GM21529 (cell line): ENCODE measurements at regions not wholly inside any gene's neighbourhood (a gene's known extent, or its start where the extent isn't known, plus 50 kb on each side); places are given as distances from the start of the nearest gene placed in this dataset.
A peak's percentile ranks its signal among the peaks of the same experiment; 100 is the strongest.
"Not testable (repeated sequence)": the region's sequence is repeated elsewhere in the genome, so short reads cannot be mapped to it uniquely, and the experiment has no call there.

ENCODE experiments used
- ATAC-seq: cut with Tn5 transposase; IDR thresholded peaks from one replicate; pipeline ENCODE4 v1.9.1; 2021; ENCODE audit not compliant: unreplicated experiment

DNA sequence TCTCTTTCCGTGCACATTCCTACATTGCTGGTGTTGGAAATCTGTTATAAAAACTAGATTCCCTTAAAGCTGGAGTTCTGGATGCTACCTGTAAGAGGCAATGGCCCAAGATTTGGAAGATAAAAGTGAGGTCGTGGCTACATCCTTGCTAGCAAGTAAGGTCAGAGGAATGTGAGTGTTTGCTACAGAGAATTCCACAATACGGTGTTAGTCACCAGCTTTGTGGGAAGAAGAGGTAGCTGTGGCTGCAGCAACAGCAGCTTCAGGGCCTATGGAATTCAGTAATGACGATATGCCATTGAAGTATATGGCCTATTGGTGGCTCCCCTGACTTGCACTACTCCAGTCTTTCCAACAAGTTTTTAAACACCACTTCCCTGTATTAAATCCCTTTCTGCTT is 227.7 kb upstream of the TMEM260 start:
- ATAC-seq, result no peak

DNA sequence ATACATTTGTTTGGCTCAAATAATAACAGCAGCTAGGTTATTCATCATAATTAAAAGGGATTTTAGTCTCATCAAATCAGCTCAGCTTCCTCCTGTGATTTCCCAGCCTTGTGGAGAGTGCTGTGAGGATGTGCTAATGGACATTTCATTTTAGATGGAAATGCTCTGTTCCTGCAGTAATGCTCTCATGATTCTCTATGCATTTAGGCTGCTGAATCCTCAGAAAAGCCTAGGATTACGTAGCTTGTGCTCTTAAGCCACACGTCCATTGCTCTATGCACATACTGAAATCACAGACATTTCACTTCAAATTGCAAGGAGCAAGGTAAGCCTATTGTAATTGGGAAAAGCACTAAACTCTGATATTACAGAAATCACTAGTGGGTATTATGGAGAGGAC is 226.6 kb upstream of the TMEM260 start:
- no peak for ATAC-seq

DNA sequence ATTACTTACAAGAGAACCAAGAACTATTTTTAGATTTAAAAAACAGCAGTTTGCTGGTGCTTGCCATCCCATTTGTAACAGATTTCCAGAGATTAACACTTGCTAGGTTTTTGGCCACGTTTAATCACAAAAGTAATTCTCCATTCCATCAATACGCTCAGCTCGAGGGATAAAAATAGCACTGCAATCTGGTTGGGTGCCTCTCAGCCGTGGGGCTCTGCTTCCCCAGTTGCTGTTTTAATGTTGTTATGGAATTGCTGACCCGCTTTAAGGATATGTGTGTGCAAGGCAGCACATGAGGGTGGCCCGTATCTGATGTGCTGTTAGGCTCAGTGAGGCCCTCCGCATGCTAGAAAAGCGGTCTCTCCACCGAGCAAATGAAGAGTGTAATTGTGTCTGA is 222.2 kb upstream of the TMEM260 start:
- no peak for ATAC-seq

DNA sequence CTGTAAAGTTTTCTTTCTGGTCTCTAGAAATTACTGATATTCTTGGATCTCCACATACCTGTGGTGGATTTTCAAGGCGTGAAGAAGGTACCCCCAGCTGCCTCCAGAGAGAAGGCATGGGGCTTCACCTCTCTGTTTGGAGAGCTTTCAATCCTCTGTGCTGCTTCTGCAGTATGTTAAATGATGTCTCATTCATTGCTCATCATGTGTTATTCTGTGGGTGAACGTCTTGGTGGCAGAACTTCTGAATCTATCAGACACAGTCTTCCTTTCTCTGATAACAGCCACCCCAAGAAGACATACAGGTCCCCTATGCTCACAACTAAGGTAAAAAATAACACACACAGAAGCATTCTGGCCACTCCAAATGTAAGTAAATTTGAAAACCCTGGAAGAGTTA is 221.3 kb upstream of the TMEM260 start:
- no peak for ATAC-seq

DNA sequence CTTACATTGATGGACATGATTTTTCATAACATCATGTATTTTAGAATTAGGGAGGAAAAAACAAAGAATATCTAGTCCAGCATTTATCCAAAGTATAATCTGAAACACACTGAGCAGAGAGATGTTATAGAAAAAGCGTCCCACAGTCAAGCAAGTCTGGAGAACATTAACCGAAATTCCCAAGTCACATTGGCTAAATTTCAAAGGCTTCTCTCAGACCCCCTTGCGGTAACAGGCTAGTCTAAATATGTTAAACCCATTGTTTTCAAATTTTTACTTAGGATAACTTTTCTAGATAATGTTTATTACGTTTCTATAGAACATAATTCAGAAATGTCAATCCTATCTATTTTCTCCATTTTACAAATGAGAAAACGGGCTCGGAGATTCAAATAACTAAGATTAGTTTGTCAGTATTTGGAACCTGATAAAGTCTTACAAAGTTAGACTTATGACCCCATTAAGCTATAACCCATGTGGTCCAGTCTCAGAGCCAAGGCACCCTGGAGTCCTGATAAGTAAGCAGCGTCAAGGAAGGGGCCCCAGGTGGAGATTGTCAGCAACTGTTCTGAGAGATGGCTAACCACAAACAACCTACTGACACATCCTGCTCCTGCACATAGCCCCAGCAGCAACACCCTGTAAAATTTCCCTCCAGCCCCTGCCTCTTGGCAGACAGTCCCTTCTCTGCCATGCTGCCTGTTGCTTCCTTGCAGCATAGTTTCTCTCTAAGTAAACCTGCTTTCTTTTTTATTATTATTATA is 220.6 kb upstream of the TMEM260 start:
- peak; percentile 61 for ATAC-seq

DNA sequence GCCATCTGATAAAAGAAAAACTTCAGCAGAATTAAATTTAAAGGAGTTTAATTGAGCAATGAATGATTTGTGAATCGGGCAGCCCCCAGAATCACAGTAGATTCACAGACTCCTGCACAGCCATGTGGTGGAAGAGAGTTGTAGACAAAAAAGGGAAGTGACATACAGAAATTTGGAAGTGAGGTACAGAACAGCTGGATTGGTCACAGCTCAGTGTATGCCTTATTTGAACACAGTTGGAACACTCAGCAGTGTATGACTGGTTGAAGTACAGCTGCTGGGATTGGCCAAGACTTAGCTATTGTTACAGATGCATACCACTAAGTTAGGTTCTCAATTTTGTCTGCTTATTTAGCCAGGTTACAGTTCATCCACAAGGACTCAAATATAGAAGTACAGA is 213.9 kb upstream of the TMEM260 start:
- ATAC-seq, result not testable (repeated sequence)

DNA sequence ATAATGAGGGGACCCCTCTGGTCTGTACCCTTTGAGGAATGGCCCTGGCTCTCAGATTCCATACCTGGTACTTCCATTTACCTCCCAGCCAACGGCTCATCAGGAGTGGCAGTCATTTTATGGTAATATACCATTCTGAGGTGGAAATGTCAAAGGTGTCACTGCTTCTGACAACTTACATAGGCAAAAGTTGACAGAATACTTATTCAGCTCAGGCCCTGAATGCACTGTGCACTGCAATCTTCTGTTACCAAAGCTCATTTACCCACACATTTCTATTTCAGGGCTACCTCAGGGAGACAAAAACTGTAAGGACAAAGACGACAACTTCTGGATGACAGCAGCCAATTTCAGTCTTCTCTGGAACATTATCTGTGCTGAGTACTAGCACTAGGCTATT is 212.2 kb upstream of the TMEM260 start:
- ATAC-seq, result no peak

DNA sequence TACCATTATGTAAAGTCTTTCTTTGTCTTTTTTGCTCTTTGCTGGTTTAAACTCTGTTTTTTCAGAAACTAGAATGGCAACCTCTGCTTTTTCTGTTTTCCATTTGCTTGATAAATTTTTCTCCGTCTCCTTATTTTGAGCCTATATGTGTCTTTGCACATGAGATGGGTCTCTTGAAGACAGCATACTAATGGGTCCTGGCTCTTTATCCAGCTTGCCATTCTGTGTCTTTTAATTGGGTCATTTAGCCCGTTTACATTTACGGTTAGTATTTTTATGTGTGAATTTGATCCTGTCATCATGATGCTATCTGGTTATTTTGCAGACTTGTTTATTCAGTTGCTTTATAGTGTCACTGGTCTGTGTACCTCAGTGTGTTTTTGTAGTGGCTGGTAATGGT is 207.9 kb upstream of the TMEM260 start:
- no peak for ATAC-seq

DNA sequence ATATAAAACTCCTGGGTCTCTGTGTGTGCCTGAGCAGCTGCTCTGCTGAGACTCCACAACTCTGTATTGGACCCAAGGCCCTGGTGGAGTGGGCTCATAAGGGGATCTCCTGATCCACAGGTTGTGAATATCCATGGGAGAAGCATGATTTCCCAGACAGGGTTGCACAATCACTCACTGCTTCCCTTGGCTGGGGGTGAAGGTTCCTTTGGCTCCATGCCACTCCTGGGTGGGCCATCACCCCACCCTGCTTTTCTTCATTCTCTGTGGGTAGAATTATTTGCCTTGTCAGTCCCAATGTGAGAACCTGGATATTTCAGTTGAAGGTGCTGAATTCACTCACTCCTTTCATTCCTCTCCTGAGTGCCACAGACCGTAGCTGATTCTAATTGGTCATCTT is 205.2 kb upstream of the TMEM260 start:
- no peak for ATAC-seq

DNA sequence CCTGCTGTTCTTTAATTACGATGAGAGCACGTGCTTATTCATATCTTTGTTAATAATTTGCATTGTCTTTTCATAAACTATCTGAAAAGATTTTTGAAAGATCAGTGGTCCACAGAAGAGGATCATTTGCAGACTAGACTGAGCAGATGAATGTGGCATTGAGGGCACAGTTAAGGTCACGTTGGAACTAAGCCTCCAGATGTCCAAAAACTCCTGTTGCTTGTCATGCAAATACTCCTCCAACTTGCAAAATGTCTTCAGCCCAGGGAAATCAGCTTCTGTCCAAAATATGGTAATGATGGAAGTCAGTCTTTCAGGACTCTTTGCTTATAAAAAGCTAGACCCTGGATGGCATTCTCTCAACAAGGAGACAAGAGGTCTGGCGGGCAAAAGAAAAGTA is 201.6 kb upstream of the TMEM260 start:
- no peak for ATAC-seq

DNA sequence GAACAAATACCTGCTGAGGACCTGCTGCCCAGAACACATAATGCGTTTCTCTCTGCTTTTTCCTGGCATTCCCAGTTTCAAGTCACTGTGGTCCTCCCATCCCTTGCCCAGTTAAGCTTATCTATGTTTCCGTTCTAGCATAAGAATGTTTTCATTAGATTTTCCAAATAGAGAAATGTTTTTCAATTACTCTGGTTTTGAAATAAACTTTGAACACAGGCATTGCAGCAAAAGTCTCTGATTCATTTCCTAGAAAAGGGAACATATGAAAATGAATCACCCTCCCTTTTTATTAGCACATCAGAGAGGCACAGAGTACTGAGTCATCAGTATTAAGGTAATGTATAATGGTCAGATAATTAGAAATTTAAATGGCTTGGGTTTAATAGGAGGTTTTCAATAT is 201.1 kb upstream of the TMEM260 start:
- ATAC-seq, result no peak

DNA sequence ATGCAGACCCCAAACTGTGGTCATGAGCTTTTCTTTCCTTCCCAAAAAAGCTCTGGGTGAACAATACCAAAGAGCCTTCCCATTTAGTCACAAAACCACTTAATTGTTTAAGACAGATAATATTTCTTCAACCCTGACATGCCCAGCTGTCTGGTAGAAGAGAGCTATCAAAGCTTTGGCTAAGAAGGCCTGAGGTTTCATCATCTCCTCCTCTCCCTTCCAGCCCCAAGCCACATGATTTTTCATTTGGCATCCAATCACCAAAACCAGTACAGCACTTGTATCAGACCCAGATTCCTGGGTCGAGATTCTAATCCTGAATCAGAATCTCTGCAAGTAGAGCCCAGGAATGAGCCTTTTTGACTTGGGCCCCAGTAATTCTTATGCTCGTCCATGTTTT is 199.6 kb upstream of the TMEM260 start:
- no peak for ATAC-seq

DNA sequence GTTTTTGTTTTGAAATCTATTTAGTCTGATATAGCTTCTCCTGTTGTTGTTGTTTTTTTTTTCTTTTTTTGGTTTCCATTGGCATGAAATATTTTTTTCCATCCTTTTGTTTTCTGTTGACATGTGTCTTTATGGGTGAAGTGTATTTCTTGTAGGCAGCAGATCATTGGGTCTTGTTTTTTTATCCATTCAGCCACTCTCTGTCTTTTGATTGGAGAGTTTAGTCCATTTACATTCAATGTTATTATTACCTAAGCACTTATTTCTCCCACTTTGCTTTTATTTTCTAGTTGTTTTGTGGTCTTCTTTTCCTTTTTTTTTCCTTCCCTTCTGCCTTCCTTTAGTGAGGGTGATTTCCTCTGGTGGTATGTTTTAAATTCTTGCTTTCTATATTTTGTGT is 193.6 kb upstream of the TMEM260 start:
- no peak for ATAC-seq

DNA sequence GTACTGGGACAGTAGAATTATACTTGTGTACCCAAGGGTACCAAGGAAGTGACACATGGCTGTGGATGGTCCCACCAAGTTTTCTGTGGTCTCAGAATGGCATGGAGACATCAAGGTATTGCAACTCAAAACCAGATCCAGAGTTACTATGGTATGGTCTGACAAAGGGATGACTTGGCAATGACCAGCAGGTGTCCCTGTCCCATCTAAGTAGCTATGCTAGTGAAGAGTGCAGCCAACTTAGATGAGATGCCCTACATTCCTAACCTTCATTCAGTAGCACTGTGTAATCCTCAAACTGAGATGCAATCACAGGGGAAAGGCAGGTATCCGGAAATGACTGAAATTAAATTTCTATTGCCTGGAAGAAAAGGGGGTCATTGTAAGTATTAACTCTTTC is 188.7 kb upstream of the TMEM260 start:
- ATAC-seq, result no peak

DNA sequence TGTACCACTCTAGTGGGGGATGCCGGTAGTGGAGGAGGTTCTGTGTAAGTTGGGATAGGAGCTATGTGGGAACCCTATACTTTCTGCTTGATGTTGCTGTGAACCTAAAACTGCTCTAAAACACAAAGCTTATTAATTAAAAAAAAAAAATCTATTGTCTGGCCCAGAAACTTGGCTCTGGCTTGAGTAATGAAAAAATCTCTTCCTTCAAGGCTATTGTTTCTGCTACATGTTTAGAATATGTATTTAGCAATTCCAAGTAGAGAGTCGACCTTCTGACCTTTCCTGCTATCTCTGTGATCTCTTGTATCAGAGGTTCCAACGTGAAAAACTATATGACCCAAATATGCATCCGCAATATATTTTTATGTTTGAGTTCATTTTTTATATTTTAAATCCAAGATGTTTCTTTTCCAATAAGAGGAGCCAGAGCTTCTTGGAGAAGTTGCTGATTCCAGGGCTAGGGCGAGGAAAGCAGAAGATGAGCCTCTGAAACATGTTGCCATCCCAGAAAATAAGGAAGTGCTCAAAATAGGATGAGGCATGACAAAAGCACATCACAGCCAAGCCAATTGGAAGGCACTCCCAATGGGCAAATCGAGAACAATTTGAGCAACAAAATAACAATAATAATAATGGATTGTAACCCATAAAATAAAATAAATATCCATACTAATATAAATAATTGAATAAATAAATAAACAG is 184.6 kb upstream of the TMEM260 start:
- ATAC-seq, result no peak

DNA sequence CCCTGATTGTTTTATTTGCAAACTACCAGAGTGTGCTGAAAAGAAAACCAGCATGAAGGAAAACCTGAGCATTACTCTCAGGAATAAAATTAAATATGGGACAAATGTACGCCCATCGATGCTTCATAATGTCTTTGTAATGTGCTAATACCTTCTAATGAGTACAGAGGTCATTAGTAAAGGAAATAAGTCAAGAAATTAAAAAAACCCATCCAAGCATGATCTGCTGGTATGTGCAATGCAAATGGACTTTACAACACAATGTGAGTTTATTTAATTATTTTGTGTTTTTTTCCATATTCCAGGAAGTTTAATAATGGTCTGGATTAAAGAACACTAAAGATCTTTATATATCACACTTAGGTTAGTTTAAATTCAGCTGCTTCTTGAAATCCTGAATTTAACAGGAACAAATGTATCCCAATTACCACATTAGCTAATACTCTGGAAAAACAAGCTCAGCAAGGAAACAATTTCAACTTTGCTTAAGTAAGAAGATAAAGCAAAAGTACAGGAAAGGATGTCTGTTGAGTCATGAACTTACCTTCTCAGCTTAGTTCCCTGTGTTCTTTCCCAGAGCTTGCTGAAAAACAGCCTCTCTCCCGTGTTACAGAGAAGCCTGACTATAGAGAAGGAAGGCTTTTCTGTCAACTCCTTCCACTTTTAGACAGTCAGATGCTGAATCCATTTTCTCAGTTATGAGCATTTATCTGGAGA is 179.3 kb upstream of the TMEM260 start:
- no peak for ATAC-seq

DNA sequence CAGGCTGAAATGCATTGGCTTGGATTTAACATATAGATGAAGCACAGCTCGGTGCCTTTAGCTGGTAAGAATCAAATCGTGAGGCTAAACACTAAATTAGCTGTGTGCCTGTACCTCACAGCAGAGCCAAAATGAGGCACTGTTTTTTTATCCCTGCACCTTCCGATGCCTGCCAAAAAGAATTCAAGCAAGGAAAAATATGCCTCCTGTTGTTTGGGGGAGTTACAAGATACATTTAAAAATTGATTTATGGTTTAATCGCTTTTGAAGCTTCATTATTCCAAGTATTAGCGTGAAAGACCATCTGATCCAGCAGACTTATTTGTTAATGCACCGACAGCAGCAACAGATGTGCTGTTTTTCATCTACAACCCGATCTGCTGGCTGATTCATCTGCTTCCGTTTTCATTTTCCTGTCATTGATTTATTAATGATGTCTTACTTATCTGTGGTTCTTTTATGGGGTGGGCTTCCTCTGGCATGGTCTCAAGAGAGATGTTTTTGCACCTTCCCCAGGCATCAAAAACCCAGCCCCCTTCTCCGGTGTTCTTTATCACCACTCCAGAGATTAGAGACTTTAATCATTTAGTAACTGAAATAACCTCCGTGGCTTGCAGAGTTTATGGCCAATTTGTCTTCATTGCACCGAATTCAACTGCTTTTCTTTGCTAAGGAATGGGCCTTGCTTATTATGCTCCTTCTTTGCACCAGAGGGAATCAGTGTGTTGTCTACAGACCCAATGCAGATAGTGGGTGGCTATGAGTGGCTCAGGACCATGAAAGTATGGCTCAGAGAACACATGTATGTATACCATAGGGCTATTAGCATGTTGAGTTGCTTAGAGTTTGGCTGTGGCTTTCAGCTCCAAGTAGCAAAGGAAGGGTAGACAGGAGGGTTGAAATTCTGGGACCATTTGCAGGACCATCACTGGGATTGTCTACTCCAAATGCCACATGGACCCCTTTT is 166.8 kb upstream of the TMEM260 start:
- ATAC-seq, result no peak

DNA sequence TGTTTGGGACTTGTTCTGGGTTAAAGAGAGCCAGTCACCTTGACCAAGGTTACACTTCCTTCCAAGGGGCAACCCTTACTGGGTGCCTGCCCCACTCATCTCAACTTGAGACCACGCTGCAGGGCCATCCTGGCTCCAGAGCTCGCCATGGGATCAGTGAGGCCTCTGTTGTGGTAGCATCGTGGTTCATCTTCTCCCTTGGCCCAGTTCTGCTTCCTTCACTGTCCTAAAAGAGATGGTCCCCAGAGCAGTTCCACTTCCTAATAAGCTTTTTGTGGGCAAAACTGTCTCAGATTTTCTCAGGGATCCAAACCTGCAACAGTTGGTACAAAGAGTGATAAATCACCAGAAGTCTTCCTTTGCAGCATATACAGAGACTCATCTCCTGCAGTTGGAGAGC is 165.9 kb upstream of the TMEM260 start:
- no peak for ATAC-seq

DNA sequence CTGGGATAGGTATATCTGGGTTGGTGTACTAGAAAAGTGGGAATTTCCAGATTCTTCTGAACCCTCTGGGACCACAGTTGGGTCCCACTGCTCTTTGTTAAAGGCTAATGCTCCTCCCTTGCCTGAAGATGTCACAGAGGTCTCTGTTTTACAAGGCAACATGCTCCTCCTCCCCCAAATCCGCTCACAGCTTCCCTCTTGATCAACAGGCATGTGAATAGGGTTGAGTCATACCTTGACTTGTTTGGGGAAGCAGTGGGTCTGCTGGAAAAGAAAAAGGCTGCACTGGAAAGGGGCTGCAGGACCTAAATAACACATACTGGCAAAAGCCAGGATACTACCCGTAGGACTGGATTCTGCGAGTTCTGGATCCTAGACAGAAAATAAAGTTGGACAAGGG is 165.4 kb upstream of the TMEM260 start:
- no peak for ATAC-seq

DNA sequence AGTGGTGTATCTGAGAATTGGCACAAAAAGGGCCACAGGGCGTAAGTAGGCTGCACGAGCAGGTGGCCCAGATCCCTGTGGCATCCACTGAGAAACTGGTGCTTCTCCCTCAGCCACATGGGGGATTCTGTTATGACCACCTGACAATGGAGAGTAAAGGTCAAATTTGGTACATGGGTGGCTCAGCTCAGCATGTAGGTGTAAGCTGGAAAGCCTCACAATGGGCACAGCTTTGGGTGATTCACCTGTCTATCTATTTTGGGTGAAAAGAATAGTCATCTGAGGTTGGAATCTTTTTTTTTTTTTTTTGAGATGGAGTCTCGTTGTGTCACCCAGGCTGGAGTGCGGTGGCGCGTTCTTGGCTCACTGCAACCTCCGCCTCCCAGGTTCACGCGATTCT is 163.4 kb upstream of the TMEM260 start:
- ATAC-seq, result no peak

DNA sequence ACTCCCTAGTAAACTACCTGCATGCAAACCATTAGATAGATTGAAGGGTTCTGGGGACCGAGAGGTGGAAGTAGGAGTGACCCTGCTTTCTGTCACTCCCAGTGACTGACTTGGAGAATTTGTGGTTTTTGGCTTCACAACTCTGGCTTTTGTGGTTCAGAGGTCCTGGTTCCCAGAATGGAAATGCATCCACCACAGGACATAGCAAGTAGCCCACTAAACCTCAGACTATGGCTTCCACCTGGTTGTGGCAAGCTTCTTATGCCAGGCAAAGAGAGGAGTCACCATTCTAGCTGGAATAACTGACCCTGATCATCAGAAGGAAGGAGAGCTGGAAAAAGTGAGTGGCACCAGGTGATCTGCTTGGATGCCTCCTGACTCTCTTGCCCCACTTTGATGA is 162.4 kb upstream of the TMEM260 start:
- no peak for ATAC-seq
